Adrenal gland (tissue), 9 donors: ENCODE measurements at regions not wholly inside any gene's neighbourhood (a gene's known extent, or its start where the extent isn't known, plus 50 kb on each side); places are given as distances from the start of the nearest gene placed in this dataset.

Source experiments
- DNase-seq, 7 donors: peaks; one replicate each; pipeline ENCODE4 v3.0.0-alpha.2; 2019 to 2020
- H3K27ac ChIP-seq, 5 donors: fragments of 200-600 bp; sonication (generic) in 4 of 5; 1 replicate in 3 of 5; 2 replicates in 2 of 5; pipeline versions ENCODE4 v1.5.1 to v1.8.0; 2016 to 2020; ENCODE audit warnings: mild to moderate bottlenecking in 1 of 5
- H3K27me3 ChIP-seq: fragments of 200-600 bp; 2 replicates; pipeline ENCODE4 v1.8.0; 2021
- H3K36me3 ChIP-seq, 2 donors: fragments of 200-600 bp; replicated peaks in 1 of 2; 1 replicate in 1 of 2; 2 replicates in 1 of 2; pipeline versions ENCODE4 v1.5.1 to v1.8.0; 2018 to 2022
- H3K4me1 ChIP-seq, 2 donors: fragments of 200-600 bp; replicated peaks in 1 of 2; 1 replicate in 1 of 2; 2 replicates in 1 of 2; pipeline versions ENCODE4 v1.5.1 to v1.8.0; 2018 to 2021
- H3K4me3 ChIP-seq, 4 donors: fragments of 200-600 bp; sonication (generic) in 3 of 4; one replicate each; pipeline ENCODE4 v1.5.1; 2016 to 2018
- H3K9me3 ChIP-seq, 3 donors: fragments of 200-600 bp; sonication (generic) in 1 of 3; replicated peaks in 1 of 3; 1 replicate in 2 of 3; 2 replicates in 1 of 3; pipeline versions ENCODE4 v1.5.1 to v1.8.0; 2016 to 2021
- CTCF ChIP-seq, 6 experiments: fragments of 450-650 bp in 4 of 6; fragments of 200-600 bp in 2 of 6; sonication (generic) in 1 of 6; IDR thresholded peaks; 1 replicate in 5 of 6; 2 replicates in 1 of 6; pipeline versions ENCODE4 v1.5.1 to v1.8.0; 2016 to 2021; ENCODE audit warnings: antibody characterized with exemption in 6 of 6, mild to moderate bottlenecking in 2 of 6, moderate library complexity in 1 of 6
- POLR2A ChIP-seq, 2 donors: fragments of 450-650 bp; IDR thresholded peaks; one replicate each; pipeline ENCODE4 v1.6.1; 2017; ENCODE audit warnings: antibody characterized with exemption in 2 of 2, mild to moderate bottlenecking in 2 of 2, moderate library complexity in 1 of 2
- whole genome bisulfite sequencing, 4 donors: extraction: QIAGEN DNeasy Blood & Tissue Kit in 2 of 4; methylation state at CpG; one replicate each; pipeline versions ENCODE4 v1.1.5 to v1.1.7; 2013 to 2017; 5-methylcytosine and 5-hydroxymethylcytosine counted together
- intact Hi-C, 2 donors: fragments of 100-400 bp; cut with DNase I; formaldehyde crosslinking; loops; one replicate each; pipeline versions ENCODE4 v1.14.1 to v1.15.0; 2022 to 2023
- donor health status: healthy with polysubstance abuse.
- donor health status: Bipolar disorder and iron deficiency.
- donor health status: DM: yes; HTN: yes; CAD: no.
- donor health status: DM: no; HTN: no; CAD: no.
- donor health status: DM: no; HTN: no; CAD: no.

- 64 to 72% (median 68%) methylated on average over 1 of the region's 1 CpG for WGBS, 4 donors
- H3K4me1 ChIP-seq = peaks cover 0 to 10% of the 10 kb centered on the region in 2 donors
- no peaks in the 10 kb centered on the region for H3K27me3 ChIP-seq
- intact Hi-C loops = loop anchor here (5.0 to 10.0 kb wide), 2 partner anchors 152 to 155 kb away; no protein-coding TSS in a partner anchor
- H3K9me3 ChIP-seq = no peaks in the 10 kb centered on the region
- TF ChIP-seq CTCF (IDR thresholded peaks at IDR 0.05) = no peak
- TF ChIP-seq POLR2A (IDR thresholded peaks at IDR 0.05) = no peak
- H3K27ac ChIP-seq = no peak overlapping the region
- H3K36me3 ChIP-seq = no peaks in the 10 kb centered on the region
- H3K4me3 ChIP-seq = no peak overlapping the region
- DNase-seq = peak in 1 of 7 donors; percentile 27
Observed at GRCh38 chr9:110059461-110059860, 148.5 kb downstream of the C9orf152 start.

- Histone ChIP-seq H3K27ac (no peak overlapping the region), H3K27me3 (no peaks in the 10 kb centered on the region), H3K36me3 (no peaks in the 10 kb centered on the region), H3K4me3 (no peak overlapping the region), H3K9me3 (no peaks in the 10 kb centered on the region), H3K4me1 (peaks cover 0 to 40% of the 10 kb centered on the region in 2 donors)
- peak in 4 of 7 donors; percentile 23 to 39 (median 34) for DNase-seq
- 54 to 69% (median 62%) methylated on average over 4 to 5 of the region's 5 CpGs for WGBS, 4 donors
- TF ChIP-seq POLR2A (IDR thresholded peaks at IDR 0.05) = no peak
- no peak for TF ChIP-seq CTCF (IDR thresholded peaks at IDR 0.05)
- intact Hi-C loops = no loop called here
Observed at GRCh38 chr9:110064803-110065202, 143.2 kb downstream of the C9orf152 start.

GRCh38 chr9:110065532-110065931 is 142.4 kb downstream of the C9orf152 start:
- WGBS, 4 donors = 69 to 75% (median 72%) methylated on average over 2 of the region's 2 CpGs
- DNase-seq = peak in 1 of 7 donors; percentile 36
- no peaks in the 10 kb centered on the region for H3K36me3 ChIP-seq
- peak overlapping the region in 1 of 5 donors; percentile 18 for H3K27ac ChIP-seq
- H3K27me3 ChIP-seq = no peaks in the 10 kb centered on the region
- no peaks in the 10 kb centered on the region for H3K9me3 ChIP-seq
- no peak overlapping the region for H3K4me3 ChIP-seq
- intact Hi-C loops = no loop called here
- TF ChIP-seq CTCF (IDR thresholded peaks at IDR 0.05) (no peak), POLR2A (IDR thresholded peaks at IDR 0.05) (no peak)
- H3K4me1 ChIP-seq = peaks cover 0 to 45% of the 10 kb centered on the region in 2 donors

GRCh38 chr9:110066929-110067716 is 140.8 kb downstream of the C9orf152 start:
- 33 to 37% (median 35%) methylated on average over 6 of the region's 6 CpGs for WGBS, 4 donors
- intact Hi-C loops = no loop called here
- Histone ChIP-seq H3K9me3 (no peaks in the 10 kb centered on the region), H3K36me3 (no peaks in the 10 kb centered on the region), H3K4me1 (peaks cover 0 to 45% of the 10 kb centered on the region in 2 donors), H3K4me3 (no peak overlapping the region), H3K27ac (no peak overlapping the region), H3K27me3 (no peaks in the 10 kb centered on the region)
- TF ChIP-seq CTCF (IDR thresholded peaks at IDR 0.05) (no peak), POLR2A (IDR thresholded peaks at IDR 0.05) (no peak)
- DNase-seq = no peak
